Femur (tissue), 1 donor: ENCODE measurements at regions not wholly inside any gene's neighbourhood (a gene's known extent, or its start where the extent isn't known, plus 50 kb on each side); places are given as distances from the start of the nearest gene placed in this dataset.

ENCODE experiments used
- DNase-seq: peaks from one replicate; pipeline ENCODE4 v3.0.0-alpha.2; 2017

DNA sequence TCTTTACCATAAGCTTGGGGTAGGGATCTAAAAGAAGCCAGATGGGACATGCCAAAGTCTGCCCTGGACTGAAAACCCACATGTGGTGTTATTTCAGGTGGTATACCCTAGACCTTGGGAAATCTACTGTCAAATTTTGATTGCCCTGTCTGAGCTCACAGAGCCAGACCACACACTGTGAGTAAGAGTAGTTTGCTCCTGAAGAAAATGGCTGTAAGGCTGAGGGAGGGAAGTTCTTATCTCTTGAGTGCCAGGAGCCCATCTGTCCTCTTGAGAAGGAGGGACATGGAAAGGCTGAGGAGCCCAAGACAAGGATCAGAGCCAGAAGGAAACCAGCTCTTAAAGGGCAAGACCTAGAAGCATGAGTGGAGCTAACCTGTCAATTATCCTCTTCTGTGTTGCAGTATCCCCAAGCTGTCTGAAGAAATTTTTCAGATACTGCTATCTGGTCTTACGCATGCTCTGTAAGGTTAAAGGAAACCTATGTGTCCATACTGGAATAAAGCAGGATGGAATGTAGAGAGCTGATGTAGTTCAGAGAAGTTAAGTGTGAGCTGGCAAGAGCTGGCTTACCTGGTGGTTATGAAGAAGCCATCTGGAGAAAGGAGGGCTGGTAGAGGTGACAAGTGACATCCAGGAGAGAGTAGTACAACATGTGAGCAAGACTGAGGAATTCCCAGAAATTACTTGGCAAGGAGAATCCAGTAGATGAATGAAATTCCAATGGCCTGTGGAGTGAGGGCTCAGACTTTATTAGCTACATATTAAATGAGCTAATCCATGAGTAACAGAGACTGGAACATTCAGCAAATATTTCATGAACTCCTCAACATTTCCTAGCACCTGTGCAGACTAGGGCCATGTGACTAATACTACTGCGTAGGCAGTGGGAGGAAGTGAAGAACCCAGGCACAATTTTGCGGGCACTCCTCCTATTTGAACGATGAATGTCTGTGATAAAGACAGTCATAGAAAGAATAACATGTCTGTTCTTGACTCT is 389.1 kb upstream of the KIF2A start:
- DNase-seq: no peak

GRCh38 chr5:61918611-61919010 is 387.4 kb upstream of the KIF2A start:
- DNase-seq: no peak

- DNase-seq: no peak
Measured at GRCh38 chr5:61919920-61920319, 386.1 kb upstream of the KIF2A start.

DNA sequence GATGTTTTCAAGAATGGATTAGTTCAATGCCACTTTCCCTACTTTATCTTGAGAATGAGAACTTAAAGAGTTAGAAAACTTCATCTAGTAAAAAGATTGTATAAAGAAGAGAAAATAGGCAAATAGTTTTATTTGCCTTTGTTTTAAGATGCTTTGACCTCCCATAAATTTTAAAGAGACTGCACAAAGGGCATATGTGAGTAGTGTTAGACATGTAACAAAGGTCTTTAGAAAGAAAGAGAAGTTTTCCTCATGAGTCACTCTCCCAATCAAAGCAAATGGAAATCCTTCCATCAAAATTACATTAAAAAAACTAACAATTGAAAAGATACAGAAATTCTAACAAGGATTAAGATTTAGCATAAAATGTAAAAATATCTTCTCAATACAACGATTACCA is 381.8 kb upstream of the KIF2A start:
- DNase-seq: no peak

DNA sequence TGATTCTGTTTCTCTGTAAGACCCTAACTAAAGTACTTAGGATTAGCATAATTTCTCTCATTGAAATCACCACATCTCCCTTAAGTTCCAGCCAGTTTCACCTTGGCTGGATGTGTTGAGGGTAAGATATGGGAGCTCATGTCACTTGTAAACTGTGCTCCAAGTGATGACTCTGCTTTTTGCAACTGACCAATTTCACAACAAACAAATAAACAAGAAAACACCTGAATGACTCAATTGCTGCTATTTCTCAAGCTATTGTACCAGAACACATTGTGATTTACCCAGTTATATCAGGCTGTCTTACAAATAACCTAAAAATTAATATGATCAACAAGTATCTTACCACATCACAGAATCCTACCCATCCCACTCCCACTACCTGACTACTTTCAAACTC is 379.1 kb upstream of the KIF2A start:
- no peak for DNase-seq

- DNase-seq: no peak
Measured at GRCh38 chr5:61931236-61931635, 374.8 kb upstream of the KIF2A start.

DNA sequence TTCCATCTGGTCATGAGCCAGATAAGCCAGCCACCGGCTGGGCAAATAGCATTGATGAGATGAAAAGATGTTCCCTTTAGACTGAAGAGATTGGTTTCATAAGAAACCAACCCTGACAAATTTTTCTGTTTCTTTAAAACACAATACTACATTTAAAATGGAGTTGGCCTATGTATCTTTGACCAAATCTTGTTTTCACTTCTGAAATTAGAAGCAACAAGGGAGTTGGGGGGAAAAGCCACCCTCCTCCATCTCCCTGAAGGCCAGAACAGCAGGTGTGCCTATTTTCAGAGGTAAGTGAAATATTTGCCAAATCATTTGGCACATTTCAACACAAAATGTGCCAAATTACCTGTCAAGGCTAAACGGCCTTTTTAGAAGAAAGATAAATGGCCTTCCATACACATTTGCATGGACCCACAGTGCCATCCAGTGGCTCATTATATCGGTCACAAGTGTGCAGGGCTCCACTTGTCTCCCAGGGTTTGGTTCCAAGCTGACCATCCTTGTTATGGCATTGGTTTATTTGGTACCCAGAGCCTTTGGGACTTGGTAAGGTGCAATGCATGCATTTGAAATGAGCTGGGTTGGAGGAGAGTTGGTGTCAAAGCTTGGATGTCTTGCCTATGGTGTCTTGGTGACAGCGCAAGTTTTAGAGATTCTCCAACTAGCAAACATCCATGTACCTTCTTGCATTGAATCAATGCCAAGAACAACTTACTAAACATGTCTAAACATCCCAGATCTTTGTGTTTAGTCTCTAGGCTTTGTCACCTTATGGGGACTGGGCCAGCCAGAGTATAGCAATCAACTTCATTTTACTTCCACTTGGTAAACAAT is 372.0 kb upstream of the KIF2A start:
- peak; percentile 57 for DNase-seq

DNA sequence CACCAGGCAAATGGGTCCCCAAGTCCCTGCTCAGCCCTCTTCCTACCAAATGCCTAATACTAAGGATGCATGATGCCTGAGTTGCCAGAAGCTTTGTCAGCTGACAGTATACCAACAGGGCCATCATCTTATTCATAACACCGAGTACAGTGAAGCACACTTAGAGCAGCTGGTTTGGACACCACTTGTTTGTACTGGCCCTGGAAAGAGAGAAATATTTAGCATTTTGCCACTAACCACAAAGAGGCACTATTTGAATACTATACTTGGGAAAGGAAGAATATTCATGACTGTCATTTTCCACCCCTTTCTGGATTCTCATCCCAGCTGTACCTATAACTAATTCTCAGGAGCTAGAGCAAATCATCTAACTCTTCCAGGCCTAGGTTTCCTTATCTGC is 364.4 kb upstream of the KIF2A start:
- DNase-seq: no peak

GRCh38 chr5:61942462-61943049 is 363.4 kb upstream of the KIF2A start:
- DNase-seq: no peak

- DNase-seq: no peak
Measured at GRCh38 chr5:61943713-61944112, 362.3 kb upstream of the KIF2A start.

- no peak for DNase-seq
Measured at GRCh38 chr5:61948151-61948550, 357.9 kb upstream of the KIF2A start.

DNA sequence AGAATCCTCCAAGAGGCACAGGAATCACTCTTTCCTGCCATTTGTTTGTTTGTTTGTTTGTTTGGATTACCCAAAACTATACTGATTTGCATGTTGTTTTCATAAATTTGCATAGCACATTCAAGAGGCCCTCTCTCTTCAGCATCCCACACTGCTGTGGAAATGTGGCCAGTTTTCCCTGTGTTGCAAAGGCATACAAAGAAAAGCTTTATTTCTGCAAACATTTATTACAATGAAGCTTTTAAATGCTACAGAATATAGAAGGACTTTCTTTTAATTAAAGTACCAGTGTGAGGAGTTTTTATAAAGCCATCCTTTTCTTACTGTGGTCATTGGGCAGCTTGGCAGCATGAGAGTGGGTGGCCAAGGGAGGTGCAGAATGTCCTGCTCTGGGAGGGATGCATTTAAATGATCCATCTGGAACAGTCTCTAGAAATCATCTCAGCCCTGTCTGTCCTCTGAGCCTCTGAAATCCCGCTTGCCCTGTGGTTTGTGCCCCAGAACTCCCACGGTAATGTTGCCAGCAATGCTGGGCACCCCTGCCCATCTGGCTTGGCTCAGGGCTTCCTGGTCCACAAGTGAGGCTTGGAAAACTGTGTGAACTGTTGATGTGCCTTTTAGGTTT is 356.8 kb upstream of the KIF2A start:
- DNase-seq: no peak

DNA sequence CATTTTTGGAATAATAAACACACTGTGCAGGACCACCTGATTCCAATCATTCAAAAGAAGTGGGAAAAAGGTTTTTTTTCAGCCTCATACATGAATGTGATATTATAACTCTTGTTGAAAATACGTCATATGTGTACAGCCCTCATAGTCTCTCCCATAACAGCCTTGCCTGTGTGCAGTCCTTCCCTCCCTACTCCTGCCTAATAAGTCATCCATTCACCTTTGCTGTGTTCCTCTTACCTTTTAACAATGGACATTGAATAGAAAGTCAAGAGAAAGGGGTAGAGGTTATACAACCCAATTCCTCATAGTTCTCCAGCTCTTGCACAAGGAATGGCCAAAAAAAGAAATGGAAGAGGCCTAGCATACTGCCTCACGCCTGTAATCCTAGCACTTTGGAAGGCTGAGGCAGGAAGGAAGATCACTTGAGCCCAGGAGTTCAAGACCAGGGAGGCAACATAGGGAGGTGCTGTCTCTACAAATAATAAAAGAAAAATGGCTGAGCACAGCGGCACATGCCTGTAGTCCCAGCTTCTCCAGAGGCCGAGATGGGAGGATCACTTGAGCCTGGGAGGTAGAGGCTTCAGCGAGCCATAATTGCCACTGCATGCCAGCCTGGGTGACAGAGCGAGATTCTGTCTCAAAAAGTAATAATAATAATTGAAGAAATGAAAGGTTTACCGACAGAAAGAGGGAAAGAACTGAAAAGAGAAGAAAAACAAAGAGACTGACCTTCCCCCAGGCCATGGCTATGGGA is 356.1 kb upstream of the KIF2A start:
- no peak for DNase-seq

DNA sequence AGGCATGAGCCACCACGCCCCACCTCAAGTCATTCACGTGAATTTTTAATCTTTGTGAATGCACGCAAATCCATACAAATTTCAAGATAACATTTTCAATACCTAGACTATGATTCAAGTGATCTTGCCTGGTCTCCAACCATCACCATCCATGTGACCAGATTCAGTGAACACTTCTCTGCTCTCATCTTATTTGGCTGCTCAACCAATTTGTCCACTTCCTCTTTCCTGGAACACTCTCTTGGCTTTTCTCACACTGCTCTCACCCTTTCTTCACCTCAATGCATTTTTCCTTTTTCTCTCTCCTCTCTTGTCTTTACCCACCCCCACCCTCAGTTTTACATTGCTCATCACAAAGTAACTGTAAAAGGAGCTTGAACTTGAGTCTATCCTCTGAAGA is 354.7 kb upstream of the KIF2A start:
- no peak for DNase-seq

- no peak for DNase-seq
Measured at GRCh38 chr5:61953913-61954312, 352.1 kb upstream of the KIF2A start.

- DNase-seq: no peak
Measured at GRCh38 chr5:61964201-61964600, 341.8 kb upstream of the KIF2A start.

- DNase-seq: no peak
Measured at GRCh38 chr5:61965069-61965468, 340.9 kb upstream of the KIF2A start.

GRCh38 chr5:61965490-61965889 is 340.5 kb upstream of the KIF2A start:
- DNase-seq: no peak

DNA sequence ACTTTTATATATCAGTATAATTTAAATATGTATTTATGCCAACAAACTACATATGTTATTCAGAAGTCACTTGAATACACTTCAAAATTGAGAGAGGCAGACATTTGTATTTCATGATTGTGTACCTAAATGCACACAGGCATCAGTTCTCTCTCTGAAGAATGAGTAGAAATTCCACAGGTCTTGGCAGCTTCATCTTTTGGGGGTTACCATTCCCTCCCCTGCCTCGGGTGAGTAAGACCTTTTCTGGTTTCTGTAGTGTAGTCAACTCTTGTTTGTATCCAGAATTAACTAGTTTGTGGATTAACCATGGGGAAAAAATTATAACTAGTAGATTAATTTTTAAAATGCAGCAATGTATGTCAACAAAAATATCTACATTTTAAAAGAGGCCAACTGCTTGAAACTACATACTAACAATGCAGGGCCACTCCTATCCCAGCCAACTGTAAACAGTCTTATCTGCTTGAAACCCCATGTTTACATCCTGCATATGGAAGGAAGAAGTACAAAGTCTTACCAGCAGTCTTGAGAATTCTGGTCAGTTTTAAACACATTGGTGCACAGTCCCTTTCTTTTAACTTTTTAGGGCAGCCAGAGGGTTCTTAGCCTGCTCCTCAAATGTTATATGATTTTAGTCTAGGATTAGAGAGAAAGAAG is 339.6 kb upstream of the KIF2A start:
- no peak for DNase-seq

DNA sequence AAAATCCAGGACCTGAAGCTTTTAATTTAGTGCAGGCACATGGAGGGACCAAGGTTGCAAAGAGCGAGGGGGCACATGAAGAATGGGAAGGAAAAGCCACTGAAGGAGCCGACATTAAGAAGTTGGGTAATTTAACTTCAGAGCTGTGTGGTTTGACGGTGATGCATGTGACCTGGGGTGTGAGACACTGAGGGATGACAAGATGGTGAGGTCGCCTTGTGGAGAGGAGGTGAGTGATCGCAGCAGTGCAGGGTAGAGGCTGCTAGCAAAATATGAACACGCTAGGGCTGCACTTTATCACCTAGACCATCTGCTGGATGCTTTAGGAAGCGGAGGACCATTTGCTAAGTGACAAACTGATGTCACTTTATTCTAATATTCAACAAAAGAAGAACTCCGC is 339.0 kb upstream of the KIF2A start:
- no peak for DNase-seq

DNA sequence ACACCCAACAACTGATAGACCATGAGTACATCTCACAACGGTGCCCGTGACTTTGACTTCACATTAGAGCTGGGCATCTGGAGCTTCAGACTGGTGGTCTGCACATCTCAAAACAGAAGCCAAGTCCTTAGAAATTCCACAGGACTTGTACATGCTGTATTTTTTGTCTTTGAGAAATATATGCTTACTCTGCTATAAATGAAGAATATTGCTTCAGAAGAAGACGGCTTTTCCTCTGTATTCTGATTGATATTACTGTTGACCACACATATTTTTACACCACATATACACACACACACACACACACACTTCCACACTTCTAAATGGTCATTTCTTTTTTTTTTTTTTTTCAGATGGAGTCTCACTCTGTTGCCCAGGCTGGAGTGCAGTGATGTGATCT is 338.3 kb upstream of the KIF2A start:
- DNase-seq: no peak

- DNase-seq: no peak
Measured at GRCh38 chr5:61969347-61969746, 336.7 kb upstream of the KIF2A start.
